Ishikawa (cell line): ENCODE measurements at regions not wholly inside any gene's neighbourhood (a gene's known extent, or its start where the extent isn't known, plus 50 kb on each side); places are given as distances from the start of the nearest gene placed in this dataset.

Experiments
- CEBPB ChIP-seq: IDR thresholded peaks from 2 replicates; pipeline ENCODE4 v1.6.1; 2012
- CREB1 ChIP-seq: IDR thresholded peaks from 2 replicates; pipeline ENCODE4 v1.6.1; 2012; ENCODE audit warnings: low read depth
- EGR1 ChIP-seq: IDR thresholded peaks from 2 replicates; pipeline ENCODE4 v1.6.1; 2012
- EP300 ChIP-seq: IDR thresholded peaks from 2 replicates; pipeline ENCODE4 v1.6.1; 2012; ENCODE audit warnings: borderline replicate concordance
- FOXM1 ChIP-seq: IDR thresholded peaks from 2 replicates; pipeline ENCODE4 v1.6.1; 2012; ENCODE audit warnings: low read depth, borderline replicate concordance
- NFIC ChIP-seq: IDR thresholded peaks from 2 replicates; pipeline ENCODE4 v1.6.1; 2012
- RAD21 ChIP-seq: IDR thresholded peaks from 2 replicates; pipeline ENCODE4 v1.6.1; 2012; ENCODE audit warnings: low read depth
- TAF1 ChIP-seq: IDR thresholded peaks from 2 replicates; pipeline ENCODE4 v1.6.1; 2012; ENCODE audit warnings: low read depth, mild to moderate bottlenecking
- TCF12 ChIP-seq: IDR thresholded peaks from 2 replicates; pipeline ENCODE4 v1.6.1; 2012; ENCODE audit warnings: low read depth
- TEAD4 ChIP-seq: IDR thresholded peaks from 2 replicates; pipeline ENCODE4 v1.6.1; 2012
- YY1 ChIP-seq: IDR thresholded peaks from 2 replicates; pipeline ENCODE4 v1.6.1; 2012; ENCODE audit warnings: low read depth
- ZBTB7A ChIP-seq: IDR thresholded peaks from 2 replicates; pipeline ENCODE4 v1.6.1; 2012; ENCODE audit warnings: low read depth
- TF ChIP-seq, protein P1 (sequence below): IDR thresholded peaks from 2 replicates; pipeline ENCODE4 v1.6.1; 2012
- TF ChIP-seq, protein P2 (sequence below): IDR thresholded peaks from 2 replicates; pipeline ENCODE4 v1.6.1; 2012
- TF ChIP-seq, protein P3 (sequence below): IDR thresholded peaks from 2 replicates; pipeline ENCODE4 v1.6.1; 2012; ENCODE audit warnings: low read depth, mild to moderate bottlenecking

DNA sequence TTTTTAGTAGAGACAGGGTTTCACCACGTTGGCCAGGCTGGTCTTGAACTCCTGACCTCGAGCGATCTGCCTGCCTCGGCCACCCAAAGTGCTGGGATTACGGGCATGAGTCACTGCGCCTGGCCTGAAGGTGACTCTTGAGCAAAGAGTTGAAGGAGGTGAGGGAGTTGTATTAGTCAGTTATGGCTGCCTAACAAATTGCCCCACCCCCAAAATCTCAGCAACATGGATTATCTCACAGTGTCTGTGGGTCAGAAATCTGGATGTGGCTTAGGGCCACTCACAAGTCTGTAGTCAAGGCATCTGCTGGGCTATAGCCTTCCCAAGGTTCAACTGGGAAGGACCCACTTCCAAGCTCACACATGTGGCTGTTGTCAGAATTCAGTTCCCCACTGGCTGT is 52.8 kb upstream of the ADGRE5 start:
- no peak for TF ChIP-seq TAF1
- TF ChIP-seq, protein P1, sequence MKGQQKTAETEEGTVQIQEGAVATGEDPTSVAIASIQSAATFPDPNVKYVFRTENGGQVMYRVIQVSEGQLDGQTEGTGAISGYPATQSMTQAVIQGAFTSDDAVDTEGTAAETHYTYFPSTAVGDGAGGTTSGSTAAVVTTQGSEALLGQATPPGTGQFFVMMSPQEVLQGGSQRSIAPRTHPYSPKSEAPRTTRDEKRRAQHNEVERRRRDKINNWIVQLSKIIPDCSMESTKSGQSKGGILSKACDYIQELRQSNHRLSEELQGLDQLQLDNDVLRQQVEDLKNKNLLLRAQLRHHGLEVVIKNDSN, result no peak
- no peak for TF ChIP-seq EGR1
- TF ChIP-seq FOXM1, result no peak
- TF ChIP-seq NFIC, result no peak
- no peak for TF ChIP-seq YY1
- TF ChIP-seq, protein P2, sequence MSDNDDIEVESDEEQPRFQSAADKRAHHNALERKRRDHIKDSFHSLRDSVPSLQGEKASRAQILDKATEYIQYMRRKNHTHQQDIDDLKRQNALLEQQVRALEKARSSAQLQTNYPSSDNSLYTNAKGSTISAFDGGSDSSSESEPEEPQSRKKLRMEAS, result no peak

DNA sequence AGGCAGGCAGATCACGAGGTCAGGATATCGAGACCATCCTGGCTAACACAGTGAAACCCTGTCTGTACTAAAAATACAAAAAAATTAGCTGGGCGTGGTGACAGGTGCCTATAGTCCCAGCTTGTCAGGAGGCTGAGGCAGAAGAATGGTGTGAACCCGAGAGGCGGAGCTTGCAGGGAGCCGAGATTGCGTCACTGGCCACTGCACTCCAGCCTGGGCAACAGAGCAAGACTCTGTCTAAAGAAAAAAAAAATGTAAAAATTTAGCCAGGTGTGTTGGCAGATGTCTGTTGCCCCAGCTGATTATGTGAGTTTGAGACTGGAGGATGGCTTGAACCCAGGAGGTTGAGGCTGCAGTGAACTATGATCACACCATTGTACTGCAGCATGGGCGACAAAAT is 54.2 kb upstream of the ADGRE5 start:
- peak; percentile 73 for TF ChIP-seq CEBPB

DNA sequence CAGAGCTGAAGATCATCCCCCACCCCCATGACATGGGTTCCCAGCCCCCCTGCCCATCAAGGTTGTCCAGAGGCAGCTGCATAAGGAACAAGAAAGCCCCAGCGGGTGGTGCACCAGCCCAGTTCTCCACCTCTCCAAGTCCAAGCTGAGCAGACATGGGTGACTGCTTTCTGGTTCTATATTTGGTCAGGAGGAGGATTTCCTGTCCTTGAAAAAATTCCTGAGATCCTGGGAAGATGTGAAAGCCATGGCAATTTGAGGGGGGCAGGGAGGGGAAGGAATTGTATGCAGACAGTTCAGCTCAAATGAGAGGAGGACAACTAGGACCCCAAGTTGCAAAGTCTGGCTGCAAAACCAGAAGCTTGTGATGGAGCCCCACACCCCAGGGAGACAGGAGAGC is 55.4 kb upstream of the ADGRE5 start:
- TF ChIP-seq CREB1 (no peak), RAD21 (peak; percentile 7; the same call in 1 of the 2 replicates), NFIC (no peak), EGR1 (no peak), ZBTB7A (no peak), CEBPB (no peak), YY1 (no peak), FOXM1 (peak; percentile 45; the same call in 1 of the 2 replicates), TEAD4 (peak; percentile 79), EP300 (peak; percentile 53; the same call in 1 of the 2 replicates), TCF12 (peak; percentile 63; the same call in 1 of the 2 replicates), TAF1 (no peak)
- TF ChIP-seq, protein P3, sequence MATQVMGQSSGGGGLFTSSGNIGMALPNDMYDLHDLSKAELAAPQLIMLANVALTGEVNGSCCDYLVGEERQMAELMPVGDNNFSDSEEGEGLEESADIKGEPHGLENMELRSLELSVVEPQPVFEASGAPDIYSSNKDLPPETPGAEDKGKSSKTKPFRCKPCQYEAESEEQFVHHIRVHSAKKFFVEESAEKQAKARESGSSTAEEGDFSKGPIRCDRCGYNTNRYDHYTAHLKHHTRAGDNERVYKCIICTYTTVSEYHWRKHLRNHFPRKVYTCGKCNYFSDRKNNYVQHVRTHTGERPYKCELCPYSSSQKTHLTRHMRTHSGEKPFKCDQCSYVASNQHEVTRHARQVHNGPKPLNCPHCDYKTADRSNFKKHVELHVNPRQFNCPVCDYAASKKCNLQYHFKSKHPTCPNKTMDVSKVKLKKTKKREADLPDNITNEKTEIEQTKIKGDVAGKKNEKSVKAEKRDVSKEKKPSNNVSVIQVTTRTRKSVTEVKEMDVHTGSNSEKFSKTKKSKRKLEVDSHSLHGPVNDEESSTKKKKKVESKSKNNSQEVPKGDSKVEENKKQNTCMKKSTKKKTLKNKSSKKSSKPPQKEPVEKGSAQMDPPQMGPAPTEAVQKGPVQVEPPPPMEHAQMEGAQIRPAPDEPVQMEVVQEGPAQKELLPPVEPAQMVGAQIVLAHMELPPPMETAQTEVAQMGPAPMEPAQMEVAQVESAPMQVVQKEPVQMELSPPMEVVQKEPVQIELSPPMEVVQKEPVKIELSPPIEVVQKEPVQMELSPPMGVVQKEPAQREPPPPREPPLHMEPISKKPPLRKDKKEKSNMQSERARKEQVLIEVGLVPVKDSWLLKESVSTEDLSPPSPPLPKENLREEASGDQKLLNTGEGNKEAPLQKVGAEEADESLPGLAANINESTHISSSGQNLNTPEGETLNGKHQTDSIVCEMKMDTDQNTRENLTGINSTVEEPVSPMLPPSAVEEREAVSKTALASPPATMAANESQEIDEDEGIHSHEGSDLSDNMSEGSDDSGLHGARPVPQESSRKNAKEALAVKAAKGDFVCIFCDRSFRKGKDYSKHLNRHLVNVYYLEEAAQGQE, result no peak
- TF ChIP-seq, protein P2, result no peak
- TF ChIP-seq, protein P1, result no peak

DNA sequence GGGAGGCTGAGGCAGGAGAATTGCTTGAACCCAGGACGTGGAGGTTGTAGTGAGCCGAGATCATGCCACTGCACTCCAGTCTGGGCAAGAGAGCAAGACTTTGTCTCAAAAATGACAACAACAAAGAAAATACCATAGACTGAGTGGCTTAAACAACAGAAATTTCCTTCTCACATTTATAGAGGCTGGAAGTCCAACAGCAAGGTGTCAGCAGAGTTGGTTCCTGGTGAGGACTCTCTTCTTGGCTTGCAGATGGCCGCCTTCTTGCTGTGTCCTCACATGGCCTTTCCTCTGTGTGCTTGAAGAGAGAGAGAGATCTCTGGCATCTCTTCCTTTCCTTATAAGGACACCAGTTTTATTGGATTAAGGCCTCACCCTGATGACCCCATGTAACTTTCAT is 56.1 kb upstream of the ADGRE5 start:
- TF ChIP-seq, protein P2, result no peak

DNA sequence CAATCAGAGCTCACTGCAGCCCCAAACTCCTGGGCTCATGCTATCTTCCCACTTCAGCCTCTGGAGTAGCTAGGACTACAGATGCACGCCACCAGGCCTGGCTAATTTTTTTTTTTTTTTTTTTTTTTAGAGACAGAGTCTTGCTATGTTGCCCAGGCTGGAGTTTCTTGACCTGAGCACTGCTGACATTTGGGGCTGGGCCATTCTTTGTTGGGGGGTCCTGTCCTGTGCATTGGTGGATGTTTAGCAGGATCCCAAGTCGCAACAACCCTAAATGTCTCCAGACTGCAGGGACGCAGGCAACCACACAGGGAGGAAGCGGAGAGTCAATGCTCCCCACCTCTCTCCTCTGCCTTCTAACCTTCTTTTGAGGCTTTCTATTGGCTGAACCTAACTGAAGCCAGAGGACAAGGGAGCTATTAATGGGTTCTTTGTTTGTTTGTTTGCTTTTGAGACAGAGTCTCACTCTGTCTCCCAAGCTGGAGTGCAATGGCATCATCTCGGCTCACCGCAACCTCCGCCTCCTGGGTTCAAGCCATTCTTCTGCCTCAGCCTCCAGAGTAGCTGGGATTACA is 58.3 kb upstream of the ADGRE5 start:
- TF ChIP-seq TEAD4, result no peak
- TF ChIP-seq EP300, result no peak
- no peak for TF ChIP-seq NFIC
- no peak for TF ChIP-seq CEBPB
- TF ChIP-seq, protein P1, result no peak
- no peak for TF ChIP-seq ZBTB7A
- TF ChIP-seq YY1, result no peak

DNA sequence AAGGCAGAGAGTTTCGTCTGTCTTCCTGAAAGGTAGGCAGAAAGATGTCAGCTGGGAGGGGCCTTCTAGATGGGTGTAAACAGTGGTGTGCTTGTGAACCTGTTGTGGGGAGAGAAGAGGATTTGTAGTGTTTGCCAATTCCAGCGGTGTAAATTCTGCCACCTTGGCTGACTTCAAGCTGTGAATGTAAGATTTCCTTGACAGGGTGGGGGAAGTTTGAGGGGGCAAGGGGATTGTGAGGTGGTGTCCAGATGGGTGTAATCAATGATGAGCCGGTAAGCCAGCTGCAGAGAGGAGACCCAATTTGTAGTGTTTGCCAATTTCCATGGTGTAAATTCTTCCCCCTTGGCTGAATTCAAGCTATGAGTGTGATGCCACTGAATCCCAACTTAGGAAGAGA is 61.0 kb upstream of the ADGRE5 start:
- TF ChIP-seq NFIC (no peak), RAD21 (no peak), YY1 (no peak), EP300 (no peak), CEBPB (no peak), TAF1 (no peak), FOXM1 (no peak), TEAD4 (no peak), CREB1 (no peak), TCF12 (no peak), EGR1 (no peak), ZBTB7A (no peak)
- TF ChIP-seq, protein P3, result no peak
- TF ChIP-seq, protein P1, result no peak
- TF ChIP-seq, protein P2, result no peak
